Fibroblast of skin of left biceps (primary cell): ENCODE measurements at regions not wholly inside any gene's neighbourhood (a gene's known extent, or its start where the extent isn't known, plus 50 kb on each side); places are given as distances from the start of the nearest gene placed in this dataset.
A peak's percentile ranks its signal among the peaks of the same experiment; 100 is the strongest.

Source experiments
- DNase-seq, 2 experiments: peaks; one replicate each; pipeline ENCODE4 v3.0.0-alpha.2; 2013; ENCODE audit warnings: low read depth in 2 of 2

GRCh38 chr14:66111891-66112290, 374.3 kb upstream of the CCDC196 start:
- DNase-seq: no peak

GRCh38 chr14:66114071-66114470, 372.1 kb upstream of the CCDC196 start:
- DNase-seq: no peak

GRCh38 chr14:66115740-66116502, 370.2 kb upstream of the CCDC196 start:
- no peak for DNase-seq

GRCh38 chr14:66116732-66117131, 369.4 kb upstream of the CCDC196 start:
- no peak for DNase-seq

- peak; percentile 18 for DNase-seq
These were observed 368.6 kb upstream of the CCDC196 start for GRCh38 chr14:66117600-66117999.

GRCh38 chr14:66119606-66120231, 366.5 kb upstream of the CCDC196 start:
- no peak for DNase-seq

GRCh38 chr14:66120402-66120801, 365.8 kb upstream of the CCDC196 start:
- DNase-seq: no peak

- no peak for DNase-seq
These were observed 364.3 kb upstream of the CCDC196 start for GRCh38 chr14:66121859-66122258.

- no peak for DNase-seq
These were observed 356.9 kb upstream of the CCDC196 start for GRCh38 chr14:66129224-66129623.

- DNase-seq: no peak
These were observed 355.1 kb upstream of the CCDC196 start for GRCh38 chr14:66131111-66131510.

- DNase-seq: no peak
These were observed 352.5 kb upstream of the CCDC196 start for GRCh38 chr14:66133666-66134065.

GRCh38 chr14:66135831-66136230, 350.3 kb upstream of the CCDC196 start:
- no peak for DNase-seq

- no peak for DNase-seq
These were observed 349.1 kb upstream of the CCDC196 start for GRCh38 chr14:66137081-66137480.

- no peak for DNase-seq
These were observed 346.7 kb upstream of the CCDC196 start for GRCh38 chr14:66139432-66139831.

GRCh38 chr14:66140213-66140918, 345.8 kb upstream of the CCDC196 start:
- no peak for DNase-seq

- no peak for DNase-seq
These were observed 345.2 kb upstream of the CCDC196 start for GRCh38 chr14:66140963-66141362.

GRCh38 chr14:66141733-66142132, 344.4 kb upstream of the CCDC196 start:
- no peak for DNase-seq

- DNase-seq: no peak
These were observed 342.6 kb upstream of the CCDC196 start for GRCh38 chr14:66143387-66144112.

GRCh38 chr14:66152302-66152701, 333.9 kb upstream of the CCDC196 start:
- DNase-seq: no peak

- DNase-seq: no peak
These were observed 333.4 kb upstream of the CCDC196 start for GRCh38 chr14:66152747-66153146.

GRCh38 chr14:66163023-66163422, 323.1 kb upstream of the CCDC196 start:
- DNase-seq: no peak

- DNase-seq: no peak
These were observed 320.8 kb upstream of the CCDC196 start for GRCh38 chr14:66165337-66165736.
